ENCODE measurements at regions not wholly inside any gene's neighbourhood (a gene's known extent, or its start where the extent isn't known, plus 50 kb on each side); places are given as distances from the start of the nearest gene placed in this dataset.
"Not testable (repeated sequence)": the region's sequence is repeated elsewhere in the genome, so short reads cannot be mapped to it uniquely, and the experiment has no call there.

- no peak overlapping the region for H3K27ac ChIP-seq
- H3K9me3 ChIP-seq (ENCODE audit: control insufficient read depth, low read length) = no peaks in the 10 kb centered on the region
- H3K4me2 ChIP-seq (ENCODE audit: low read length) = no peak overlapping the region
- H3K27me3 ChIP-seq (ENCODE audit: control insufficient read depth, insufficient read depth, low read length) = no peaks in the 10 kb centered on the region
- H2AFZ ChIP-seq = no peak overlapping the region
- no peaks in the 10 kb centered on the region for H3K4me1 ChIP-seq
- H3K4me3 ChIP-seq (ENCODE audit: low read depth, low read length) = no peak overlapping the region
- no peak for TF ChIP-seq CTCF (IDR thresholded peaks at IDR 0.05)
- no peaks in the 10 kb centered on the region for H3K36me3 ChIP-seq (ENCODE audit: control insufficient read depth, insufficient read depth, low read length)
- H3K79me2 ChIP-seq = no peaks in the 10 kb centered on the region
- H3K9ac ChIP-seq = no peak overlapping the region
These were observed 546.2 kb upstream of the B3GAT1 start for GRCh38 chr11:134958336-134958640.

- H3K4me1 ChIP-seq = no peaks in the 10 kb centered on the region
- H3K27ac ChIP-seq = no peak overlapping the region
- H2AFZ ChIP-seq = no peak overlapping the region
- no peak overlapping the region for H3K9ac ChIP-seq
- TF ChIP-seq CTCF (IDR thresholded peaks at IDR 0.05) = no peak
- no peaks in the 10 kb centered on the region for H3K27me3 ChIP-seq (ENCODE audit: control insufficient read depth, insufficient read depth, low read length)
- no peak overlapping the region for H3K4me2 ChIP-seq (ENCODE audit: low read length)
- no peaks in the 10 kb centered on the region for H3K79me2 ChIP-seq
- no peak overlapping the region for H3K4me3 ChIP-seq (ENCODE audit: low read depth, low read length)
- no peaks in the 10 kb centered on the region for H3K36me3 ChIP-seq (ENCODE audit: control insufficient read depth, insufficient read depth, low read length)
- H3K9me3 ChIP-seq (ENCODE audit: control insufficient read depth, low read length) = no peaks in the 10 kb centered on the region
These were observed 545.7 kb upstream of the B3GAT1 start for GRCh38 chr11:134957540-134958335.

GRCh38 chr11:134956450-134957210, 544.6 kb upstream of the B3GAT1 start:
- no peaks in the 10 kb centered on the region for H3K27me3 ChIP-seq (ENCODE audit: control insufficient read depth, insufficient read depth, low read length)
- H3K4me1 ChIP-seq = no peaks in the 10 kb centered on the region
- no peaks in the 10 kb centered on the region for H3K9me3 ChIP-seq (ENCODE audit: control insufficient read depth, low read length)
- H3K4me2 ChIP-seq (ENCODE audit: low read length) = no peak overlapping the region
- H3K79me2 ChIP-seq = no peaks in the 10 kb centered on the region
- H2AFZ ChIP-seq = no peak overlapping the region
- no peak for TF ChIP-seq CTCF (IDR thresholded peaks at IDR 0.05)
- no peak overlapping the region for H3K4me3 ChIP-seq (ENCODE audit: low read depth, low read length)
- no peak overlapping the region for H3K9ac ChIP-seq
- H3K36me3 ChIP-seq (ENCODE audit: control insufficient read depth, insufficient read depth, low read length) = no peaks in the 10 kb centered on the region
- H3K27ac ChIP-seq = no peak overlapping the region

GRCh38 chr11:134955970-134956369, 543.9 kb upstream of the B3GAT1 start:
- not testable (repeated sequence) for H3K27me3 ChIP-seq (ENCODE audit: control insufficient read depth, insufficient read depth, low read length); H3K4me1 ChIP-seq

GRCh38 chr11:134955281-134955680, 543.2 kb upstream of the B3GAT1 start:
- no peaks in the 10 kb centered on the region for H3K4me1 ChIP-seq

More at GRCh38 chr11:134955970-134956369, 543.9 kb upstream of the B3GAT1 start:
- H3K79me2 ChIP-seq; H2AFZ ChIP-seq; H3K4me3 ChIP-seq (ENCODE audit: low read depth, low read length); H3K9ac ChIP-seq; H3K4me2 ChIP-seq (ENCODE audit: low read length); H3K9me3 ChIP-seq (ENCODE audit: control insufficient read depth, low read length); H3K27ac ChIP-seq; H3K36me3 ChIP-seq (ENCODE audit: control insufficient read depth, insufficient read depth, low read length): not testable (repeated sequence)

GRCh38 chr11:134954456-134954855, 542.4 kb upstream of the B3GAT1 start:
- not testable (repeated sequence) for H3K36me3 ChIP-seq (ENCODE audit: control insufficient read depth, insufficient read depth, low read length); H2AFZ ChIP-seq

More at GRCh38 chr11:134955281-134955680, 543.2 kb upstream of the B3GAT1 start:
- Histone ChIP-seq H3K9ac (no peak overlapping the region), H3K4me3 (ENCODE audit: low read depth, low read length) (no peak overlapping the region), H3K36me3 (ENCODE audit: control insufficient read depth, insufficient read depth, low read length) (no peaks in the 10 kb centered on the region), H3K27me3 (ENCODE audit: control insufficient read depth, insufficient read depth, low read length) (no peaks in the 10 kb centered on the region), H2AFZ (no peak overlapping the region), H3K4me2 (ENCODE audit: low read length) (no peak overlapping the region), H3K79me2 (no peaks in the 10 kb centered on the region), H3K27ac (no peak overlapping the region), H3K9me3 (ENCODE audit: control insufficient read depth, low read length) (no peaks in the 10 kb centered on the region)
- TF ChIP-seq CTCF (IDR thresholded peaks at IDR 0.05) = no peak

GRCh38 chr11:134953417-134953970, 541.5 kb upstream of the B3GAT1 start:
- not testable (repeated sequence) for H3K4me1 ChIP-seq; H3K27ac ChIP-seq; H3K4me3 ChIP-seq (ENCODE audit: low read depth, low read length); H3K27me3 ChIP-seq (ENCODE audit: control insufficient read depth, insufficient read depth, low read length); H3K9ac ChIP-seq; H3K36me3 ChIP-seq (ENCODE audit: control insufficient read depth, insufficient read depth, low read length); H2AFZ ChIP-seq; H3K4me2 ChIP-seq (ENCODE audit: low read length); H3K9me3 ChIP-seq (ENCODE audit: control insufficient read depth, low read length); H3K79me2 ChIP-seq

More at GRCh38 chr11:134954456-134954855, 542.4 kb upstream of the B3GAT1 start:
- H3K9ac ChIP-seq; H3K4me1 ChIP-seq; H3K4me3 ChIP-seq (ENCODE audit: low read depth, low read length); H3K27ac ChIP-seq; H3K79me2 ChIP-seq; H3K27me3 ChIP-seq (ENCODE audit: control insufficient read depth, insufficient read depth, low read length); H3K9me3 ChIP-seq (ENCODE audit: control insufficient read depth, low read length); H3K4me2 ChIP-seq (ENCODE audit: low read length): not testable (repeated sequence)

All from parathyroid adenoma (tissue), 2 donors.